GM19463 (cell line): ENCODE measurements at regions not wholly inside any gene's neighbourhood (a gene's known extent, or its start where the extent isn't known, plus 50 kb on each side); places are given as distances from the start of the nearest gene placed in this dataset.

Source experiments
- ATAC-seq: cut with Tn5 transposase; IDR thresholded peaks from one replicate; pipeline ENCODE4 v1.9.1; 2021; ENCODE audit warnings: mild to moderate bottlenecking, moderate library complexity; ENCODE audit not compliant: unreplicated experiment

GRCh38 chr2:220192994-220193753 is 565.7 kb downstream of the SLC4A3 start:
- ATAC-seq, result no peak

GRCh38 chr2:220194630-220195584 is 567.5 kb downstream of the SLC4A3 start:
- no peak for ATAC-seq

- no peak for ATAC-seq
These were observed 571.5 kb downstream of the SLC4A3 start for GRCh38 chr2:220198896-220199295.

DNA sequence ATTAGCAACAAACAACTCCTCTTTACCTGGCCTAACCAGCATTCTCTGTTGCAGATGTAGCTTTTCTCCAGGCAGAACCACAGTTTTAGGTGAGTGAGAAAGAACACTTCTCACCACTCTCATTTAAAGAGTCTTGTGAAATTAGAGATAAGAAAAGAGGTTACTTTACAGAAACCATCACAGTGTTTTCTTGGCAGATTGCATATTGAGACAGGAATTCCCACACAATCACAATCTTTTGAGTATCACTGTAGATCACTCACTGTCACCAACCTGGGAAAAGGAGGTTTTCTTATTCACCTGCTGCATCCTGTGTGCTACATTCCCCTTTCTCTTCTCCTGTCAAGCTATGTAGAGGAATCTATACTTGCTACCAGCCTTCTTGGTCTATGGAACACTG is 574.6 kb downstream of the SLC4A3 start:
- no peak for ATAC-seq

GRCh38 chr2:220209093-220209492 is 581.7 kb downstream of the SLC4A3 start:
- no peak for ATAC-seq

GRCh38 chr2:220209751-220210150 is 582.3 kb downstream of the SLC4A3 start:
- ATAC-seq, result no peak

- ATAC-seq, result no peak
These were observed 585.1 kb downstream of the SLC4A3 start for GRCh38 chr2:220212296-220213080.

GRCh38 chr2:220215785-220216184 is 588.4 kb downstream of the SLC4A3 start:
- ATAC-seq, result no peak

GRCh38 chr2:220219371-220219770 is 591.9 kb downstream of the SLC4A3 start:
- ATAC-seq, result no peak

DNA sequence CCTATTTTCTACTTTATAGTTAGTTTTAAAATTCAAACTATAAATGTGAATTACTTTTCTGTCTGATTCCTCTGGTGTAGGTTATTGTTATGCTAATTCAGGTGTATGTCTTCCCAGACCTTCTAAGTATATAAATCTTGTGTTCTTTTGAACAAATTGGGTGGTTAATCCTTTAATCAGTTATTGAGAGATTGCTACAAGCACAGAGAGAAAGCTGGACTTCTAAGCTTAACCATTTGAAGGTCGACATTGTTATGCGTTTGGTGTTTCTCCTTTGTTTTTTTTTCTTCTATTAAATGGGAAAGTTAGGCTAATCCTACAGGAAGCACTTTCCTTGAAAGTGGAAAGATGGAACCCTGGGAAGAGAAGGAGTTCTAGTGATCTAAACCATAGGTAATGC is 592.6 kb downstream of the SLC4A3 start:
- ATAC-seq, result no peak

DNA sequence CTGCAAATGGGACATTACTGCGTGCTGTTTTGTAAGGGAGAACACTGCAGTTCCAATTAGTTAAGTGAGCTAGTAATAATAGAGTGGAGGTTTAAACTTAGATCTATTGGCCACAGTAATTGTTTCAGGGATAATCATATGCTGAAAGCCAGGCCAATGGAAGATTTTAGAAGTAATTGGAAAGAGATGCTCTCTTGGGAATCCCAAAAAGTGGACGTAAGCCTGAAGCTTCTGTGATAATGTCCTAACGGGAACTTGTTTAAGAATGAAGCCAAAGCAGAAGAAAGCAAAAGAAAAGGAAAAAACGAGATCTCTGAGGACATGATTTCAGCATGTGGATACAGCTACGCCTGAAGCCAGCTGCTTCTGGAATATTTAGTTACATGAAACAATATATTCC is 594.6 kb downstream of the SLC4A3 start:
- ATAC-seq, result no peak

DNA sequence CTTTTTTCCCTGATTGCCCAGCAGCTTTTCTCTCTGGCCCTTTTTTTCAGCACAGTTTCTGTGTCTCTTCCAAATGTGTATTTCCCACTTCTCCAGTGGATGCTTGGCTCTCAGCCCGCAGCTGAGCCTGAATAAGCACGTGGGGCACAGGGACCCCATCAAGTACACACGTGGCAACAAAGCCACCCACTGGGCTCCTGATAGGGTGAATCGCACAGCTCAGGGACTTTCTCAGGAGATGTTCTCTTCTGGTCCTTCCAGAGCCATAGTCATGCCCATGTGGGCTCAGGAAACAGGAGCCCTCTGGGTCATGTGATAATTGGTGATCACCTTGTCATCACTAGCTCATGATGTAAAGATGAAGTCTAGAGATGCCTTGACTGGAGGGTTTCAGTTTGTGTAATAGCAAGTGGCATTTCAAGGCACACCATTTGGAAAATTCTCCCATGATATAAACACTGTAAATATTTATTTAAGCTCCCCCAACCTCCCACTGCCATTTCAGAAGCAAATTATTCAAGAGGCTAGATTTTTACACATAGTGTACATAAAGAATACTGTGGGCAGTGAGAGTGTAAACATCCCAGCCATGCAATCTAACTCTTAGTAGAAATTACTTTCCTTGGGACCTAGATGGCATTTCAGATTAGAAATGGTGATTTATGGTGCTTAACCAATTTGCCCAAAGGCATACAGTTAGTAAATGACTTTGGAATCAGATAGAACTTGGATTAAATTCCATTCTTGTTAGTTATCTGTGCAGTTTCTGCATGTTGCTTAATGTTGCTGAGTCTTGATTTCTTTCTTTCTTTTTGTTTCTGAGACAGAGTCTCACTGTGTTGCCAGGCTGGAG is 597.5 kb downstream of the SLC4A3 start:
- no peak for ATAC-seq

DNA sequence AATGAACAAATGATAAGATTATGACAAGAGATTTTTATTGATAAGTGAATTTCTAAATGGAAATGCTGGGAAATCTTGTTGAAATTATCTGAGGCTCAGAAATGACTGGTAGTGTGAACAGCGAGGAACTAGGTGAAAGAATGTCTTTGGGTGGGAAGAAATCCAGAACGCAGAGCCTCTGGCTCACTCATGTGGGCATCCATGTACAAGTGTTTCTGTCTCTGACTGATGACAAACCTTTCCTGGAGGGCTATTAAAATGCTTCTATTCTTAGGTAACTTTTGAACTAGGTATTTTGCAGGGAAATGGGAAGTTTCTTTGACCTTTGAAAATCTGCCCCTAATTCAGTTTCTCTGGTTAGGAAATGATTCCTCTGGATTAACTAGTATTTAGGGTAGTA is 598.6 kb downstream of the SLC4A3 start:
- no peak for ATAC-seq

- no peak for ATAC-seq
These were observed 599.1 kb downstream of the SLC4A3 start for GRCh38 chr2:220226546-220226945.

DNA sequence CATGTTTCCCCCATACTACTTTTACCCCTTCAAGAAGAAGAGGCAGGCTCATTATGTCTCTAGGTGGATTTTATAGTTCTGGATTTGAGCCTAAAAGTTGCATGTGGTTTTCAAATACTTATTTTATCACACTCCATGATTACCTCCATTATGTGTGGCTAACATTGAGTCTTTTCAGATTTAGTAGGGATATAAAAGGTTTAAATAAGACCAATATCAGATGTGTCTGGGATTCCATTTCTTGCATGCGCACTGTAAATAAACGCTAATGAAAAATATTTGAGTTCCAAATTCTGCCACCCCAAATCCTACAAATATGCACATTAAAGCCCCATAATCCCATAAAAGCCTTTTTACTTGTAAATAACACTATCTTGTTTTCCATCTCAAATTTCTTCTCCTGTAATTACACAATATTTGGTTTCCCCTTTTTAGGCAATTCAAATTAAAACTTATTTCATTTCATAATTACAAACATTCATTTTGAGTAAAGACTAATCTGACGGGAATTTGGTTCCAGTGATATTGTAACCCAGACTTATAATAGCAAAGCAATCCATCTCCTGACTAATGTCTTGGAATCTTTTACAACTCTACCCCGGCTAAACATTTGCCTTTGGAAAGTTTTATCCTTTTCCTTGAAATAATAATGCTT is 600.0 kb downstream of the SLC4A3 start:
- no peak for ATAC-seq

GRCh38 chr2:220228310-220229006 is 601.0 kb downstream of the SLC4A3 start:
- ATAC-seq, result no peak

DNA sequence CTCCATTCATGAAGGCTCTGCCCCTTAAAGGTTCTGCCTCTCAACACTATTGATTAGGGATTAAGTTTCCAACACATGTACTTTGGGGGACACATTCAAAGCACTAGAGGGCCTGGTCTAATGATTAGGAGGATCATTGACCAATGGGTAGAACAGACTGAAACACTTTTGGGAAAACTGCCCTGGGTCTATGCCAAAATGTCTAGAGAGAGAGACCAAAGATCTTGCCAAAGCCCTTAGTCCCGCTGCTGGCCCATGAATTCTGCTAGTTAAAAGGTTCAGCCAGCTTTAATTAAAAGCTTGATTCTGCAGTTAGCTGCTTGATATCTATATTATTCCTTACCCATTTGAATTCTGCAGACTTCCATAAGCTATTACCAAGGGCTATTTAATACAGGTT is 613.2 kb downstream of the SLC4A3 start:
- no peak for ATAC-seq

DNA sequence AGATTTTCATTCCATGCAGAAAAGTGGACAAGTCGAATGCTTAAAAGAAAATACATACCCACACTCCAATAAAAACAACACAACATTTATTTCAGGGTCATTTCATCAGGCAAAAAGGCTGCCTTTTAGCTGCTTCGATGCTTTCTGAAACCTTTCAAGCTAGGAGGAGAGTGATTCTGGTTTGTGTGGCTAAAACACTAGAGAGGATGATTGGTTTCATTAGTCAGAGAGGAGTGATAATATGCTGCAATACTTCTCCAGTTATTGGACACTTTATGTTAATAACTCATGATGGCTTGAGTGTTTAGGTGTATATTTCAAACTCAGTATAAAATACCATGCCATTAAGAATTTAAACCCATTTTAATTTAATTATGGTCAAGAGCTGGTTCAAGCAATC is 614.0 kb downstream of the SLC4A3 start:
- no peak for ATAC-seq

GRCh38 chr2:220243571-220243970 is 616.1 kb downstream of the SLC4A3 start:
- ATAC-seq, result no peak
